K562 (cell line): ENCODE measurements at regions not wholly inside any gene's neighbourhood (a gene's known extent, or its start where the extent isn't known, plus 50 kb on each side); places are given as distances from the start of the nearest gene placed in this dataset.

Experiments
- ATAC-seq: fragments of 200-7000 bp; cut with Tn5 transposase; 3 replicates; pipeline ENCODE4 v1.9.1; 2020; ENCODE audit warnings: moderate library complexity
- BruUV-seq: library from RNA; stranded (reverse); fragments of 400-500 nt; replicated peaks from 2 replicates; lab custom pipeline; 2021; lab: Mats Ljungman, UMichigan
- CTCF ChIA-PET: fragments of 300-600 bp; formaldehyde crosslinking; extraction: SDS; loops from one replicate; lab custom pipeline; 2021; ENCODE audit warnings: low intra/inter-chr PET ratio; lab: Yijun Ruan, JAX
- POLR2A ChIA-PET: fragments of 300-600, 350-650 bp; sonication (Branson Sonifier 250); formaldehyde crosslinking; extraction: SDS; loops from one replicate; lab custom pipeline; 2021; ENCODE audit warnings: antibody characterized with exemption, inconsistent platforms; lab: Yijun Ruan, JAX
- DNase-seq, 4 experiments: peaks; one replicate each; pipeline versions ENCODE4 v3.0.0 to v3.0.0-alpha.2; 2011 to 2018; ENCODE audit warnings: low spot score in 3 of 4, mixed read lengths in 3 of 4; ENCODE audit errors: extremely low read depth in 1 of 4
- FAIRE-seq: peaks from 2 replicates; lab custom pipeline; 2011; peaks lifted over from hg19 to GRCh38; lab: Jason Lieb, UNC
- H2AFZ ChIP-seq: 2 replicates; pipeline ENCODE4 v1.6.0; 2011; ENCODE audit warnings: low read depth, low read length, control low read depth, inconsistent platforms
- H3K27ac ChIP-seq: fragments of 200-600 bp; 3 replicates; pipeline ENCODE4 v1.8.0; 2011; ENCODE audit warnings: low read depth, mild to moderate bottlenecking, control low read depth, inconsistent platforms, low read length, moderate library complexity, mixed read lengths; ENCODE audit errors: extremely low read depth
- H3K27me3 ChIP-seq, 2 experiments: fragments of 300-600 bp in 1 of 2; 2 replicates in 1 of 2; 3 replicates in 1 of 2; pipeline versions ENCODE4 v1.6.0 to v1.8.0; 2011; ENCODE audit warnings: inconsistent platforms in 2 of 2, low read length in 2 of 2, mild to moderate bottlenecking in 1 of 2, mixed read lengths in 1 of 2, moderate library complexity in 1 of 2; ENCODE audit not compliant: control insufficient read depth in 2 of 2, insufficient read depth in 2 of 2
- H3K36me3 ChIP-seq: fragments of 300-600 bp; 3 replicates; pipeline ENCODE4 v1.8.0; 2011; ENCODE audit warnings: mild to moderate bottlenecking, low read length, inconsistent platforms; ENCODE audit not compliant: control insufficient read depth, insufficient read depth
- H3K4me1 ChIP-seq, 2 experiments: fragments of 200-600 bp in 1 of 2; replicated peaks in 1 of 2; 2 replicates in 1 of 2; 3 replicates in 1 of 2; pipeline versions ENCODE4 v1.5.1 to v1.8.0; 2011; ENCODE audit warnings: inconsistent platforms in 2 of 2, low read length in 2 of 2, mild to moderate bottlenecking in 1 of 2, mixed read lengths in 1 of 2, moderate library complexity in 1 of 2; ENCODE audit not compliant: control insufficient read depth in 2 of 2, insufficient read depth in 2 of 2
- H3K4me2 ChIP-seq: 2 replicates; pipeline ENCODE4 v1.6.1; 2011; ENCODE audit warnings: low read length, control low read depth, inconsistent platforms, mixed read lengths; ENCODE audit not compliant: insufficient read depth
- H3K4me3 ChIP-seq: fragments of 200-600 bp; sonication (generic), shearing (Covaris generic); 2 replicates; pipeline ENCODE4 v1.5.1; 2016; ENCODE audit warnings: control low read depth, inconsistent platforms
- H3K79me2 ChIP-seq: fragments of 200-600 bp; 3 replicates; pipeline ENCODE4 v1.8.0; 2011; ENCODE audit warnings: low read length, inconsistent platforms; ENCODE audit not compliant: control insufficient read depth, insufficient read depth
- H3K9ac ChIP-seq, 2 experiments: 2 replicates each; pipeline versions ENCODE4 v1.6.0 to v1.6.1; 2011; ENCODE audit warnings: low read depth in 2 of 2, low read length in 2 of 2, control low read depth in 1 of 2, inconsistent platforms in 1 of 2, mild to moderate bottlenecking in 1 of 2, mixed read lengths in 1 of 2; ENCODE audit not compliant: insufficient read depth in 1 of 2
- H3K9me1 ChIP-seq: one replicate; pipeline ENCODE4 v1.6.0; 2011; ENCODE audit warnings: inconsistent platforms, mild to moderate bottlenecking, low read length, moderate library complexity; ENCODE audit not compliant: control insufficient read depth, insufficient read depth
- H3K9me3 ChIP-seq: replicated peaks from 2 replicates; pipeline ENCODE4 v1.5.1; 2011; ENCODE audit warnings: low read depth, low read length, inconsistent platforms; ENCODE audit not compliant: control insufficient read depth, insufficient read depth
- H4K20me1 ChIP-seq: replicated peaks from 2 replicates; pipeline ENCODE4 v1.6.1; 2011; ENCODE audit warnings: low read length, inconsistent platforms, mixed read lengths; ENCODE audit not compliant: control insufficient read depth, insufficient read depth
- ATF1 ChIP-seq, 2 experiments: fragments of 450-650 bp in 1 of 2; IDR thresholded peaks; 2 replicates each; pipeline ENCODE4 v1.6.1; 2016; ENCODE audit warnings: missing compliant biosample characterization in 1 of 2, missing genetic modification characterization in 1 of 2
- FOXJ3 ChIP-seq: sonication (generic); formaldehyde crosslinking; IDR thresholded peaks from 2 replicates; pipeline ENCODE4 v1.4.0; 2020; ENCODE audit warnings: mild to moderate bottlenecking, missing genetic modification reagents
- HMG20A ChIP-seq: fragments of 450-650 bp; formaldehyde crosslinking; conservative IDR thresholded peaks from 2 replicates; pipeline ENCODE4 v1.4.0; 2020; ENCODE audit warnings: mild to moderate bottlenecking, mixed read lengths
- KAT8 ChIP-seq: fragments of 450-650 bp; IDR thresholded peaks from 2 replicates; pipeline ENCODE4 v1.6.1; 2016; ENCODE audit warnings: low read depth, mild to moderate bottlenecking
- PHTF2 ChIP-seq: fragments of 250-450 bp; sonication (Bioruptor Pico); IDR thresholded peaks from 2 replicates; pipeline ENCODE4 v1.5.0; 2021; ENCODE audit warnings: mild to moderate bottlenecking
- RCOR1 ChIP-seq, 2 experiments: IDR thresholded peaks; 2 replicates each; pipeline ENCODE4 v1.6.1; 2012; ENCODE audit warnings: low read depth in 2 of 2, low read length in 2 of 2, borderline replicate concordance in 1 of 2, improper control_type of control experiment in 1 of 2
- RFX1 ChIP-seq: fragments of 450-650 bp; IDR thresholded peaks from 2 replicates; pipeline ENCODE4 v1.6.1; 2016; ENCODE audit warnings: mild to moderate bottlenecking, moderate library complexity
- RFX5 ChIP-seq: IDR thresholded peaks from 2 replicates; pipeline ENCODE4 v1.6.1; 2011; ENCODE audit warnings: low read depth, mild to moderate bottlenecking, improper control_type of control experiment, low read length
- SMAD4 ChIP-seq: fragments of 250-450 bp; sonication (Bioruptor Pico); conservative IDR thresholded peaks from 2 replicates; pipeline ENCODE4 v1.8.0; 2021; ENCODE audit warnings: inconsistent platforms, mild to moderate bottlenecking, moderate library complexity
- SMARCE1 ChIP-seq: fragments of 450-650 bp; IDR thresholded peaks from 2 replicates; pipeline ENCODE4 v1.7.1; 2016; ENCODE audit warnings: mild to moderate bottlenecking
- SUPT5H ChIP-seq: fragments of 450-650 bp; IDR thresholded peaks from 2 replicates; pipeline ENCODE4 v1.6.1; 2016
- TCF3 ChIP-seq: sonication (generic); formaldehyde crosslinking; IDR thresholded peaks from 2 replicates; pipeline ENCODE4 v1.4.0; 2020; ENCODE audit warnings: mild to moderate bottlenecking, missing genetic modification reagents
- ZNF347 ChIP-seq: fragments of 450-650 bp; formaldehyde crosslinking; IDR thresholded peaks from 2 replicates; pipeline ENCODE4 v1.4.0; 2020; ENCODE audit warnings: low read depth, mild to moderate bottlenecking, moderate library complexity
- ZNF707 ChIP-seq: fragments of 250-450 bp; sonication (Bioruptor Pico); conservative IDR thresholded peaks from 2 replicates; pipeline ENCODE4 v1.8.0; 2022; ENCODE audit warnings: inconsistent platforms, mild to moderate bottlenecking, moderate library complexity
- WGBS: fragments of 100-300 bp; shearing (Covaris generic); methylation state at CpG from one replicate; pipeline ENCODE4 v1.1.6; 2016; ENCODE audit warnings: low coverage, mixed read lengths; ENCODE audit not compliant: insufficient coverage; ENCODE audit errors: missing lambda C conversion rate; 5-methylcytosine and 5-hydroxymethylcytosine counted together
- in situ Hi-C: fragments of 300-500 bp; cut with MboI; formaldehyde crosslinking; loops from 4 replicates; pipeline ENCODE4 v1.15.0; 2018; ENCODE audit warnings: inconsistent platforms, mixed read lengths
- intact Hi-C: fragments of 100-400 bp; cut with micrococcal nuclease; formaldehyde crosslinking; loops from 2 replicates; pipeline ENCODE4 v1.14.2; 2022
- TF ChIP-seq, protein P1 (sequence below): sonication (generic); formaldehyde crosslinking; IDR thresholded peaks from 2 replicates; pipeline ENCODE4 v1.8.1; 2023; ENCODE audit warnings: mild to moderate bottlenecking, missing genetic modification reagents
- TF ChIP-seq, protein P2 (sequence below): fragments of 250-450 bp; sonication (Bioruptor Pico); IDR thresholded peaks from 2 replicates; pipeline ENCODE4 v1.5.0; 2020; ENCODE audit warnings: mild to moderate bottlenecking
- TF ChIP-seq, protein P3 (sequence below): sonication (generic); formaldehyde crosslinking; IDR thresholded peaks from 2 replicates; pipeline ENCODE4 v1.8.1; 2023; ENCODE audit warnings: missing genetic modification reagents, mild to moderate bottlenecking, borderline replicate concordance

DNA sequence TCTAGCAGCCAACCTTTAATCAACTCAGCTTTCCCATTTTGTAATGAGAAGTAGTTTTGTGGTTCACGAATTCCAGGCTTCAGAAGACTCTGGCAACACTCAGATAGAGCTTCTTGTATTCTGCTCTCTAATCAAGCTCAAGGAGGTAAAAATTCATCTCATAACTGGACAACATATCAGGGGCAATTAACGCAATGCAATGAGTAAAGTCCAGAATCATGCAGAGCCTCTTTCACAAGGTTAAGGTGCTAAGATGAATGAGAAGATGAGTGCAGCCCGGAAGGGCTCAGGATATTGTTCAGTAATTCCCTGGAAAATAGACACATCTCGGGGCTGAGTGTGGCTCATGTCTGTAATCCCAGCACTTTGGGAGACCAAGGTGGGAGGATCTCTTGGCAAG, 527.7 kb downstream of the SOX11 start:
- Histone ChIP-seq H3K9ac (no peak overlapping the region), H3K4me1 (no peaks in the 10 kb centered on the region), H3K9me1 (no peaks in the 10 kb centered on the region), H3K36me3 (no peaks in the 10 kb centered on the region), H3K4me3 (no peak overlapping the region), H3K27me3 (no peaks in the 10 kb centered on the region), H3K27ac (no peak overlapping the region), H4K20me1 (no peaks in the 10 kb centered on the region), H3K4me2 (no peak overlapping the region), H2AFZ (no peak overlapping the region), H3K9me3 (no peaks in the 10 kb centered on the region), H3K79me2 (no peaks in the 10 kb centered on the region)
- DNase-seq (no peak), ATAC-seq (no peak), FAIRE-seq (no peak)
- ChIA-PET POLR2A (no interaction called here), CTCF (no interaction called here)
- WGBS, result 0% methylated on average over 4 of the region's 4 CpGs
- BruUV-seq, result no TSS peak
- intact Hi-C loops (no loop called here), in situ Hi-C loops (no loop called here)
- TF ChIP-seq ZNF707 (CRISPR knock-in tag) (no peak), ATF1 (CRISPR knock-in tag; IDR thresholded peaks at IDR 0.05) (no peak), ATF1 (tag; IDR thresholded peaks at IDR 0.05) (no peak), TCF3 (no peak), SMAD4 (CRISPR knock-in tag) (no peak), RFX5 (no peak), SMARCE1 (no peak), PHTF2 (CRISPR knock-in tag) (no peak), KAT8 (no peak), RCOR1 (IDR thresholded peaks at IDR 0.05; ENCODE audit: borderline replicate concordance in 1 of 2, low read depth in 2 of 2, low read length in 2 of 2) (no peak), FOXJ3 (CRISPR knock-in tag) (no peak), ZNF347 (CRISPR knock-in tag) (no peak), SUPT5H (no peak), HMG20A (CRISPR knock-in tag) (no peak), RFX1 (no peak)
- TF ChIP-seq, protein P1, sequence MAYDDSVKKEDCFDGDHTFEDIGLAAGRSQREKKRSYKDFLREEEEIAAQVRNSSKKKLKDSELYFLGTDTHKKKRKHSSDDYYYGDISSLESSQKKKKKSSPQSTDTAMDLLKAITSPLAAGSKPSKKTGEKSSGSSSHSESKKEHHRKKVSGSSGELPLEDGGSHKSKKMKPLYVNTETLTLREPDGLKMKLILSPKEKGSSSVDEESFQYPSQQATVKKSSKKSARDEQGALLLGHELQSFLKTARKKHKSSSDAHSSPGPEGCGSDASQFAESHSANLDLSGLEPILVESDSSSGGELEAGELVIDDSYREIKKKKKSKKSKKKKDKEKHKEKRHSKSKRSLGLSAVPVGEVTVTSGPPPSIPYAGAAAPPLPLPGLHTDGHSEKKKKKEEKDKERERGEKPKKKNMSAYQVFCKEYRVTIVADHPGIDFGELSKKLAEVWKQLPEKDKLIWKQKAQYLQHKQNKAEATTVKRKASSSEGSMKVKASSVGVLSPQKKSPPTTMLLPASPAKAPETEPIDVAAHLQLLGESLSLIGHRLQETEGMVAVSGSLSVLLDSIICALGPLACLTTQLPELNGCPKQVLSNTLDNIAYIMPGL, result no peak
- TF ChIP-seq, protein P2, sequence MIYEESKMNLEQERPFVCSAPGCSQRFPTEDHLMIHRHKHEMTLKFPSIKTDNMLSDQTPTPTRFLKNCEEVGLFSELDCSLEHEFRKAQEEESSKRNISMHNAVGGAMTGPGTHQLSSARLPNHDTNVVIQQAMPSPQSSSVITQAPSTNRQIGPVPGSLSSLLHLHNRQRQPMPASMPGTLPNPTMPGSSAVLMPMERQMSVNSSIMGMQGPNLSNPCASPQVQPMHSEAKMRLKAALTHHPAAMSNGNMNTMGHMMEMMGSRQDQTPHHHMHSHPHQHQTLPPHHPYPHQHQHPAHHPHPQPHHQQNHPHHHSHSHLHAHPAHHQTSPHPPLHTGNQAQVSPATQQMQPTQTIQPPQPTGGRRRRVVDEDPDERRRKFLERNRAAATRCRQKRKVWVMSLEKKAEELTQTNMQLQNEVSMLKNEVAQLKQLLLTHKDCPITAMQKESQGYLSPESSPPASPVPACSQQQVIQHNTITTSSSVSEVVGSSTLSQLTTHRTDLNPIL (CRISPR knock-in tag), result no peak
- TF ChIP-seq, protein P3, sequence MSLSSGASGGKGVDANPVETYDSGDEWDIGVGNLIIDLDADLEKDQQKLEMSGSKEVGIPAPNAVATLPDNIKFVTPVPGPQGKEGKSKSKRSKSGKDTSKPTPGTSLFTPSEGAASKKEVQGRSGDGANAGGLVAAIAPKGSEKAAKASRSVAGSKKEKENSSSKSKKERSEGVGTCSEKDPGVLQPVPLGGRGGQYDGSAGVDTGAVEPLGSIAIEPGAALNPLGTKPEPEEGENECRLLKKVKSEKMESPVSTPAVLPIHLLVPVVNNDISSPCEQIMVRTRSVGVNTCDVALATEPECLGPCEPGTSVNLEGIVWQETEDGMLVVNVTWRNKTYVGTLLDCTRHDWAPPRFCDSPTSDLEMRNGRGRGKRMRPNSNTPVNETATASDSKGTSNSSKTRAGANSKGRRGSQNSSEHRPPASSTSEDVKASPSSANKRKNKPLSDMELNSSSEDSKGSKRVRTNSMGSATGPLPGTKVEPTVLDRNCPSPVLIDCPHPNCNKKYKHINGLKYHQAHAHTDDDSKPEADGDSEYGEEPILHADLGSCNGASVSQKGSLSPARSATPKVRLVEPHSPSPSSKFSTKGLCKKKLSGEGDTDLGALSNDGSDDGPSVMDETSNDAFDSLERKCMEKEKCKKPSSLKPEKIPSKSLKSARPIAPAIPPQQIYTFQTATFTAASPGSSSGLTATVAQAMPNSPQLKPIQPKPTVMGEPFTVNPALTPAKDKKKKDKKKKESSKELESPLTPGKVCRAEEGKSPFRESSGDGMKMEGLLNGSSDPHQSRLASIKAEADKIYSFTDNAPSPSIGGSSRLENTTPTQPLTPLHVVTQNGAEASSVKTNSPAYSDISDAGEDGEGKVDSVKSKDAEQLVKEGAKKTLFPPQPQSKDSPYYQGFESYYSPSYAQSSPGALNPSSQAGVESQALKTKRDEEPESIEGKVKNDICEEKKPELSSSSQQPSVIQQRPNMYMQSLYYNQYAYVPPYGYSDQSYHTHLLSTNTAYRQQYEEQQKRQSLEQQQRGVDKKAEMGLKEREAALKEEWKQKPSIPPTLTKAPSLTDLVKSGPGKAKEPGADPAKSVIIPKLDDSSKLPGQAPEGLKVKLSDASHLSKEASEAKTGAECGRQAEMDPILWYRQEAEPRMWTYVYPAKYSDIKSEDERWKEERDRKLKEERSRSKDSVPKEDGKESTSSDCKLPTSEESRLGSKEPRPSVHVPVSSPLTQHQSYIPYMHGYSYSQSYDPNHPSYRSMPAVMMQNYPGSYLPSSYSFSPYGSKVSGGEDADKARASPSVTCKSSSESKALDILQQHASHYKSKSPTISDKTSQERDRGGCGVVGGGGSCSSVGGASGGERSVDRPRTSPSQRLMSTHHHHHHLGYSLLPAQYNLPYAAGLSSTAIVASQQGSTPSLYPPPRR (CRISPR knock-in tag), result no peak
